HAP-1 (cell line): ENCODE measurements at regions not wholly inside any gene's neighbourhood (a gene's known extent, or its start where the extent isn't known, plus 50 kb on each side); places are given as distances from the start of the nearest gene placed in this dataset.

ENCODE experiments used
- DNase-seq, 2 experiments: peaks; one replicate each; pipeline ENCODE4 v3.0.0-alpha.2; 2016 to 2020; ENCODE audit warnings: low spot score in 2 of 2
- H3K27me3 ChIP-seq: fragments of 250-450 bp; sonication (Bioruptor Pico); 2 replicates; pipeline ENCODE4 v1.5.1; 2020; ENCODE audit warnings: low read depth, mild to moderate bottlenecking, moderate library complexity
- H3K36me3 ChIP-seq: fragments of 250-450 bp; sonication (Bioruptor Pico); replicated peaks from 2 replicates; pipeline ENCODE4 v1.5.1; 2020; ENCODE audit warnings: mild to moderate bottlenecking
- H3K4me1 ChIP-seq: fragments of 250-450 bp; sonication (Bioruptor Pico); 2 replicates; pipeline ENCODE4 v1.5.1; 2020; ENCODE audit warnings: mild to moderate bottlenecking
- H3K4me3 ChIP-seq: fragments of 250-450 bp; sonication (Bioruptor Pico); 2 replicates; pipeline ENCODE4 v1.5.1; 2020; ENCODE audit warnings: mild to moderate bottlenecking, moderate library complexity
- H3K9me3 ChIP-seq: fragments of 250-450 bp; sonication (Bioruptor Pico); 2 replicates; pipeline ENCODE4 v1.5.1; 2020; ENCODE audit warnings: mild to moderate bottlenecking, moderate library complexity
- in situ Hi-C: fragments of 300-500 bp; cut with MboI; formaldehyde crosslinking; loops from 3 replicates; pipeline ENCODE4 v1.14.3; 2020; ENCODE audit warnings: low sequenced_read_pairs, inconsistent platforms, mixed read lengths

DNA sequence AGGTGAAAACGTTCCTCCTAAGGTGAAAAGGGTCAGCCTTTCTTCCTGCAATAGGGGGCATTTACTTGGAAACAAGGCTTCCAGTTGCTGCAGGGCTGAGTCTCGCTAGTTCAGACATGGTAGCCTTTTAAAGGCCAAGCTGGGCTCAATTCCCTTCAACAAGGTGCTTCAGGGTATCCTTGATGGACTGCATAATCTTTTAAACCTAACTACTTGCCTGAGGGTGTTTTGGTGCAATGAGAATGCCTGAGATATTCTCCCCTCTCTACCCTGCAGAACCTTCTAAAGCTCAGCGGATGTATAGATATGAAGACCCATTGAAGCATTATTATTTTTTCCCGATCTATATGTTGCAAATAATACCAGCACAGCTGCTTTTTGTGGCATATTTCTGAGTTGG lies 416.1 kb downstream of the QKI start:
- Histone ChIP-seq H3K9me3 (no peaks in the 10 kb centered on the region), H3K27me3 (no peaks in the 10 kb centered on the region), H3K4me1 (no peaks in the 10 kb centered on the region), H3K4me3 (no peak overlapping the region), H3K36me3 (no peaks in the 10 kb centered on the region)
- no peak for DNase-seq
- in situ Hi-C loops, result no loop called here

GRCh38 chr6:163828038-163828795 lies 413.7 kb downstream of the QKI start:
- DNase-seq, result no peak
- H3K4me1 ChIP-seq, result no peaks in the 10 kb centered on the region
- H3K9me3 ChIP-seq, result no peaks in the 10 kb centered on the region
- no peaks in the 10 kb centered on the region for H3K36me3 ChIP-seq
- no peak overlapping the region for H3K4me3 ChIP-seq
- in situ Hi-C loops, result no loop called here
- H3K27me3 ChIP-seq, result no peaks in the 10 kb centered on the region

- DNase-seq, result no peak
- in situ Hi-C loops, result no loop called here
- Histone ChIP-seq H3K36me3 (no peaks in the 10 kb centered on the region), H3K4me1 (no peaks in the 10 kb centered on the region), H3K27me3 (no peaks in the 10 kb centered on the region), H3K9me3 (no peaks in the 10 kb centered on the region), H3K4me3 (no peak overlapping the region)
These were observed 412.6 kb downstream of the QKI start for GRCh38 chr6:163827143-163827542.

GRCh38 chr6:163826629-163827028 lies 412.1 kb downstream of the QKI start:
- Histone ChIP-seq H3K4me1 (no peaks in the 10 kb centered on the region), H3K36me3 (no peaks in the 10 kb centered on the region), H3K27me3 (no peaks in the 10 kb centered on the region), H3K9me3 (no peaks in the 10 kb centered on the region), H3K4me3 (no peak overlapping the region)
- in situ Hi-C loops, result no loop called here
- no peak for DNase-seq

- Histone ChIP-seq H3K27me3 (no peaks in the 10 kb centered on the region), H3K4me3 (no peak overlapping the region), H3K9me3 (no peaks in the 10 kb centered on the region), H3K36me3 (no peaks in the 10 kb centered on the region), H3K4me1 (no peaks in the 10 kb centered on the region)
- DNase-seq, result no peak
- in situ Hi-C loops, result no loop called here
These were observed 410.5 kb downstream of the QKI start for GRCh38 chr6:163825033-163825432.

- H3K4me1 ChIP-seq, result no peaks in the 10 kb centered on the region
- no peaks in the 10 kb centered on the region for H3K36me3 ChIP-seq
- no peak overlapping the region for H3K4me3 ChIP-seq
- DNase-seq, result no peak
- no peaks in the 10 kb centered on the region for H3K9me3 ChIP-seq
- in situ Hi-C loops, result no loop called here
- no peaks in the 10 kb centered on the region for H3K27me3 ChIP-seq
These were observed 409.1 kb downstream of the QKI start for GRCh38 chr6:163823577-163823976.

DNA sequence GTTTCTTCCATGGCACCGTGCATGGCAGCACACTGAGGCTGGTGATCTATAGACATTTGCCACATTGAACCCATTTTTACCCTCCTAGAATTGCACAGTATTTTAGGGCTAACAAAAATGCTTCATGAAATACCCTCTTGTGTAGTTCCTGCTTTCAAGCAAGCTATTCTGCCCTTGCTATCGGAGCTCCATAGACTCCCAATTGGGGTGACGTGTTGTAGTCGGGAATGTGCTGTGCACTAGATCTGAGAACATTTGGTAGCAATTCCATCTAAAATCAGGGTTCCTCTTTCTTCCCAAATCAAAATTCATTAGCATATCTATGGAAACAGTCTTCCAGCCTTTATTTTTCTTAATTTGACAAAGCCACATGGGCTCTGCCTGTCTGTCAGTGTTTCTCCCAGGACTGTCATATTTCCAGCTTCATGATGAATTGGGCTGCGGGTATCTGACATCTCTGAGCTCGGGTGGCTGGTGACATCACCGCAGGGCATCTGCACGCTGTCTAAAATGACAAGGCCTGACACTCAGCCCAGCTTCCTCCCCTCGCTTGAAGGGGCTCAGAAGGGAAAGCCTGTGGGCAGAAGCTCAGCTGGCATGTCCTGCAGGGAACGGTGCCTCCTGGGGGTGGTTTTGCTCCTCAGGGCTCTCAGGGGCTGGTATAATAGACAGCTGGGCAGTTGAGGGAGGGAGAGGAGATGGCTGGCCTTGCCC lies 406.4 kb downstream of the QKI start:
- H3K4me3 ChIP-seq, result no peak overlapping the region
- no peaks in the 10 kb centered on the region for H3K36me3 ChIP-seq
- in situ Hi-C loops, result no loop called here
- DNase-seq, result no peak
- H3K27me3 ChIP-seq, result no peaks in the 10 kb centered on the region
- no peaks in the 10 kb centered on the region for H3K4me1 ChIP-seq
- H3K9me3 ChIP-seq, result no peaks in the 10 kb centered on the region

- Histone ChIP-seq H3K4me1 (no peaks in the 10 kb centered on the region), H3K9me3 (no peaks in the 10 kb centered on the region), H3K36me3 (no peaks in the 10 kb centered on the region), H3K4me3 (no peak overlapping the region), H3K27me3 (no peaks in the 10 kb centered on the region)
- DNase-seq, result no peak
- in situ Hi-C loops, result no loop called here
These were observed 405.7 kb downstream of the QKI start for GRCh38 chr6:163820171-163820570.

- Histone ChIP-seq H3K9me3 (no peaks in the 10 kb centered on the region), H3K27me3 (no peaks in the 10 kb centered on the region), H3K4me1 (no peaks in the 10 kb centered on the region), H3K36me3 (no peaks in the 10 kb centered on the region), H3K4me3 (no peak overlapping the region)
- DNase-seq, result no peak
- in situ Hi-C loops, result no loop called here
These were observed 404.2 kb downstream of the QKI start for GRCh38 chr6:163818719-163819118.

GRCh38 chr6:163816441-163816840 lies 401.9 kb downstream of the QKI start:
- Histone ChIP-seq H3K36me3 (no peaks in the 10 kb centered on the region), H3K4me1 (no peaks in the 10 kb centered on the region), H3K27me3 (no peaks in the 10 kb centered on the region), H3K9me3 (no peaks in the 10 kb centered on the region), H3K4me3 (no peak overlapping the region)
- DNase-seq, result no peak
- in situ Hi-C loops, result no loop called here

GRCh38 chr6:163815796-163816195 lies 401.3 kb downstream of the QKI start:
- in situ Hi-C loops, result no loop called here
- Histone ChIP-seq H3K4me1 (peaks cover 4% of the 10 kb centered on the region; the same call in 1 of the 2 replicates), H3K27me3 (no peaks in the 10 kb centered on the region), H3K9me3 (no peaks in the 10 kb centered on the region), H3K36me3 (no peaks in the 10 kb centered on the region), H3K4me3 (no peak overlapping the region)
- DNase-seq, result no peak

DNA sequence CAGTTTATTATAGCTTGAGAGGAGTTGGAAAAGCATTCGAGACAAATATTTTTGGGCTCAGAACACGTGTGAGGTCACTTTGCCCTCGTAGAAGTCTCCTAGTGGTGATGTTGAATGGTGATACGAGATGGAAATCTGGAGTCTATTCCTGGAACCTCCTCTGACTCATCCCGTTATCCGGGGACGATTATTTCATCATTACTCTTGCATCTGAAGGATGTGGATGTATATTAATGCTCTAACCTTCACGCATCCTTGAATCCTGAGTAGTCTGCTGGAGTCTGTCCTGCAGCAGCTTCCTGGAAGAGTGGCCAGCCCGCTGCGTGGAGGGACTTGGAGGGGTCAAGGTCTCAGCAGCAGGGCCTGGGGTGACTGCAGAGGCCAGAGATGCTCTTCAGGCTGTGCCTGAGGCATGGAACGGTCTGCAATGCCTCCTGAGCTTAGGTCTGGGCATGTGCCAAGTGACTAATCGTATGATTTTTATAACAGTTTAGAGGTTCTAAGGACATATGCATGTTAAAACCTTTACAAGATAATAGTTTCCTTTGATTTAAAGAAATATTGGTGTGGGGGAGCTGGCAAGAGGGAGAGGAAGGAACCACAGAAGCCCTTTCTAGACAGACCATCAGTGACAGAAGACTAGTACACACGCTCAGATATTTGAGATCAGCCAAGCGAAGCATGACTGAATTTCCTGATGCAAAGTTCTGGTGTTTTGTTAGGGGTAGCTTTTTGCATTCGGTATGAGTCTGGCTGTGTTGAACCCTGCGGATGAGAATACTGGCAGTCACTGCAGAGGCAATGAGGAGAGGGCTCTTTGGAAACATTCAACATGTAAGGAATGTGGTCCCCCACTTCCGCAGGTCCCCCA lies 400.2 kb downstream of the QKI start:
- H3K4me1 ChIP-seq, result peaks cover 6% of the 10 kb centered on the region; the same call in 1 of the 2 replicates
- no peak for DNase-seq
- H3K36me3 ChIP-seq, result no peaks in the 10 kb centered on the region
- H3K9me3 ChIP-seq, result no peaks in the 10 kb centered on the region
- in situ Hi-C loops, result no loop called here
- H3K4me3 ChIP-seq, result no peak overlapping the region
- H3K27me3 ChIP-seq, result no peaks in the 10 kb centered on the region

DNA sequence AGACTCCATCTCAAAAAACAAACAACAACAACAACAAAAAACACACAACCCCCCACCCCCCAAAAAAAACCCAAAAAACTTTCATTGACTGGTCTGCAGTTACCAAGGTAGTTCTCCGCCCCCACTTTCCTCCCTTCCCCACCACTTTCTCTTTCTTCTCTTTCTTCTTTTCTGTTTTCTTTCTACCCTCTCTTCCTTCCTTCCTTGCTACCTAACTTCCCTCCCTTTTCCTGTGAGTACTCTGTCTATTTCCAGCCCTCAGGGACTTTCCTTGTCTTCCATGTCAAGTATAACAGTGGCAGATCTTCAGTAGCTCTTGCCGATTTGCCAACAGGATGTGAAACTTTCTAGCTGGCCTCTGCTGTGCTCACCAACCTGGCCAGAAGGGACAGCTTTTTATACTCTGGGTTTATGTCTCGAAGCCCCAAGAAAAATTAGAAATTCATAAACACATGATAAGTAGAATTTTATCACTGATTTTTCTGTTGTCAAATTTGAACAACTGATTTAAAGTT lies 399.5 kb downstream of the QKI start:
- in situ Hi-C loops, result no loop called here
- Histone ChIP-seq H3K4me1 (peaks cover 6% of the 10 kb centered on the region; the same call in 1 of the 2 replicates), H3K4me3 (no peak overlapping the region), H3K27me3 (no peaks in the 10 kb centered on the region), H3K9me3 (no peaks in the 10 kb centered on the region), H3K36me3 (no peaks in the 10 kb centered on the region)
- no peak for DNase-seq
